DOHH2 (cell line): ENCODE measurements at regions not wholly inside any gene's neighbourhood (a gene's known extent, or its start where the extent isn't known, plus 50 kb on each side); places are given as distances from the start of the nearest gene placed in this dataset.
"Not testable (repeated sequence)": the region's sequence is repeated elsewhere in the genome, so short reads cannot be mapped to it uniquely, and the experiment has no call there.

Source experiments
- CTCF ChIP-seq: fragments of 200-600 bp; sonication (generic); IDR thresholded peaks from one replicate; pipeline ENCODE4 v1.5.1; 2014; ENCODE audit warnings: antibody characterized with exemption, mild to moderate bottlenecking, low read depth, low read length; ENCODE audit not compliant: poor library complexity, severe bottlenecking
- EZH2phosphoT487 ChIP-seq: fragments of 200-600 bp; sonication (generic); IDR thresholded peaks from 2 replicates; pipeline ENCODE4 v1.6.1; 2017; ENCODE audit warnings: borderline replicate concordance, mild to moderate bottlenecking, antibody characterized with exemption, low read length, moderate library complexity, mixed read lengths

- TF ChIP-seq CTCF, EZH2phosphoT487: not testable (repeated sequence)
Observed at GRCh38 chr4:31266094-31266493, 545.9 kb downstream of the PCDH7 start.
